ENCODE measurements at regions not wholly inside any gene's neighbourhood (a gene's known extent, or its start where the extent isn't known, plus 50 kb on each side); places are given as distances from the start of the nearest gene placed in this dataset.

- POLR2A ChIA-PET = no interaction called here
- no peak for DNase-seq
- H3K27ac Mint-ChIP-seq = no peak overlapping the region
- H3K9me3 Mint-ChIP-seq = peaks cover 6% of the 10 kb centered on the region
- CTCF ChIA-PET = no interaction called here
- no peaks in the 10 kb centered on the region for H3K36me3 Mint-ChIP-seq (ENCODE audit: low read depth)
- no peak overlapping the region for H3K4me3 Mint-ChIP-seq
- no peaks in the 10 kb centered on the region for H3K27me3 Mint-ChIP-seq
- H3K4me1 Mint-ChIP-seq = no peaks in the 10 kb centered on the region
Measured at GRCh38 chr10:36519909-36520308, 605.5 kb upstream of the ANKRD30A start.

- no peak for DNase-seq
- CTCF ChIA-PET = no interaction called here
- H3K27me3 Mint-ChIP-seq = no peaks in the 10 kb centered on the region
- peaks cover 8% of the 10 kb centered on the region for H3K9me3 Mint-ChIP-seq
- H3K27ac Mint-ChIP-seq = no peak overlapping the region
- H3K36me3 Mint-ChIP-seq (ENCODE audit: low read depth) = no peaks in the 10 kb centered on the region
- no peak overlapping the region for H3K4me3 Mint-ChIP-seq
- POLR2A ChIA-PET = no interaction called here
- no peaks in the 10 kb centered on the region for H3K4me1 Mint-ChIP-seq
Measured at GRCh38 chr10:36516281-36516680, 609.1 kb upstream of the ANKRD30A start.

DNA sequence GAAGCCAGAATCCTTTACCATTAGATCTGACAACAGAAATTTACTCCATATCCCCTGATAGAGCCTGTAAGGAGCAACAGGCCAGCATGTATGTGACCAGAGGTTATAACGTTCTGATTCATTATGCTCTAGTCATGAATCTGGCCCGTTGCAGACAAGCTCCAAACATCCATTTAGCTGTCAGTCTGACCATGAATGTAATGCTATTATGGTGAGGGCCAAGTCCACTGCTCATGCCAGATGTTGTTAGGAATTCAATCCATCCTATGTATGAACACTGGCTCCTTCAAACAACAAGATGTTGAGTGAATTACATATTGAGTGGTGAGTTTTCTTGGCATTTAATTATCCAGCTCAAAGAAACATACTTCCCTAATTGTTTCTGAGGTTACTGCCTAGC, 610.1 kb upstream of the ANKRD30A start:
- ChIA-PET POLR2A (no interaction called here), CTCF (no interaction called here)
- Mint-ChIP-seq H3K4me3 (no peak overlapping the region), H3K9me3 (peaks cover 8% of the 10 kb centered on the region), H3K27ac (no peak overlapping the region), H3K4me1 (no peaks in the 10 kb centered on the region), H3K27me3 (no peaks in the 10 kb centered on the region), H3K36me3 (ENCODE audit: low read depth) (no peaks in the 10 kb centered on the region)
- DNase-seq = no peak

- DNase-seq = no peak
- no peaks in the 10 kb centered on the region for H3K4me1 Mint-ChIP-seq
- no peak overlapping the region for H3K27ac Mint-ChIP-seq
- H3K4me3 Mint-ChIP-seq = no peak overlapping the region
- peaks cover 9% of the 10 kb centered on the region for H3K9me3 Mint-ChIP-seq
- POLR2A ChIA-PET = no interaction called here
- CTCF ChIA-PET = no interaction called here
- H3K36me3 Mint-ChIP-seq (ENCODE audit: low read depth) = no peaks in the 10 kb centered on the region
- H3K27me3 Mint-ChIP-seq = no peaks in the 10 kb centered on the region
Measured at GRCh38 chr10:36507715-36508114, 617.7 kb upstream of the ANKRD30A start.

DNA sequence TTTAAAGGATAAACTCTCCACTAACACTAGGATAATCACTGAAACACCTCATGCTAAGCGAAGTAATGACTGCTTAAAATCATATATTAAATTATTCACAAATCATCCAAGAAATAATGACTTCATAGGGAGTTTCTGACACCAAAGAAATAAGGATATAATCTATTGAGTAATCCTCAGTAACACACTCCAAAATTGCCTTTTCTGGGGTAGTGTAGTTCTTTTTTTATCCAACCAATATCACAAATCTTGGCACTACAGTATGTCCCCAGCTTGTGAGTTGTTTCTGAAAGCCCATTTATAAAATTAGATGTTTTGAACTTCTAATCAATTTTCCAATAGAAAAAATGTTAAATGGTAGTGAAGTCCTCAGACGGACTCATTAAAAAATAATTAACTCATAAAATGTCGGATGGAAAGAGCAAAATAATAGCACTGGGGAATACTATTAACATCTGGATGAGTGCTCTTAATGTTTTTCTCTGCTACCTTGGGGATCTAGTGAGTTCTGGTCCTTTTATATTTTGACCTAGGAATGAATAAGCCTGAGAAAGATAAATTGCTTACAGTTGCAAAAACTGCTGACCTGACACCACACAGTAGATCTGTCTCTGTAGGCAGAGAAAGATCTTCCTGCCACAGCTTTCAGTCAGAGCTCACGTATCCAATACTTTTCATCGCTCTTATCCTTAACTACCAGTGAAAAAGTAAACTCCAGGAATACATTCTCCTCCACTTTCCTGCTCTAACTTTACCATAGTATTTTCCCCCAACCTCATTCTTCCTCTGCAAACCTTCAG, 618.5 kb upstream of the ANKRD30A start:
- H3K4me3 Mint-ChIP-seq = no peak overlapping the region
- no peaks in the 10 kb centered on the region for H3K36me3 Mint-ChIP-seq (ENCODE audit: low read depth)
- no peaks in the 10 kb centered on the region for H3K4me1 Mint-ChIP-seq
- POLR2A ChIA-PET = no interaction called here
- CTCF ChIA-PET = no interaction called here
- no peaks in the 10 kb centered on the region for H3K27me3 Mint-ChIP-seq
- H3K9me3 Mint-ChIP-seq = peaks cover 7% of the 10 kb centered on the region
- no peak for DNase-seq
- no peak overlapping the region for H3K27ac Mint-ChIP-seq

- no peak for DNase-seq
- H3K4me3 Mint-ChIP-seq = no peak overlapping the region
- CTCF ChIA-PET = no interaction called here
- no peak overlapping the region for H3K27ac Mint-ChIP-seq
- H3K27me3 Mint-ChIP-seq = no peaks in the 10 kb centered on the region
- H3K9me3 Mint-ChIP-seq = peaks cover 7% of the 10 kb centered on the region
- no peaks in the 10 kb centered on the region for H3K36me3 Mint-ChIP-seq (ENCODE audit: low read depth)
- POLR2A ChIA-PET = no interaction called here
- H3K4me1 Mint-ChIP-seq = no peaks in the 10 kb centered on the region
Measured at GRCh38 chr10:36506261-36506660, 619.1 kb upstream of the ANKRD30A start.

DNA sequence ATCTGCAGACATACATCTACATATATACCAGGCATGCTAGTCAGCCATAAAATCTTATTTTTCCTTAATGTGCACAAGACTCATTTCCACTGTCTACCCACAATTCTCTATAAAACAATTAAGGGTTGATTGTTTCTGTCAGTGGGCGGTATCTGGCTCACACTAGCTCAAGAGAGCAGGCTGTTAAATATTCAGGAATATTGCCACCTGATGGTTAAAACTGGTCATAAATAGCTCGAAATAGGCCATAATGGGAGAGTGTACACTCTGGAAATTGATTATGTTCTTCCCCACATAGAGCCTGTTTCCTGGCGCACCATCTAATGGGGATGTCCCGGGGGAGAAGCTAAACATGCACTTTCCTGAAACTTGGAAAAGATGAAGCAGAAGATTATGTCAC, 620.6 kb upstream of the ANKRD30A start:
- H3K4me3 Mint-ChIP-seq = no peak overlapping the region
- H3K27me3 Mint-ChIP-seq = no peaks in the 10 kb centered on the region
- H3K4me1 Mint-ChIP-seq = no peaks in the 10 kb centered on the region
- ChIA-PET CTCF (no interaction called here), POLR2A (no interaction called here)
- H3K36me3 Mint-ChIP-seq (ENCODE audit: low read depth) = no peaks in the 10 kb centered on the region
- no peak for DNase-seq
- H3K27ac Mint-ChIP-seq = no peak overlapping the region
- H3K9me3 Mint-ChIP-seq = peaks cover 7% of the 10 kb centered on the region

DNA sequence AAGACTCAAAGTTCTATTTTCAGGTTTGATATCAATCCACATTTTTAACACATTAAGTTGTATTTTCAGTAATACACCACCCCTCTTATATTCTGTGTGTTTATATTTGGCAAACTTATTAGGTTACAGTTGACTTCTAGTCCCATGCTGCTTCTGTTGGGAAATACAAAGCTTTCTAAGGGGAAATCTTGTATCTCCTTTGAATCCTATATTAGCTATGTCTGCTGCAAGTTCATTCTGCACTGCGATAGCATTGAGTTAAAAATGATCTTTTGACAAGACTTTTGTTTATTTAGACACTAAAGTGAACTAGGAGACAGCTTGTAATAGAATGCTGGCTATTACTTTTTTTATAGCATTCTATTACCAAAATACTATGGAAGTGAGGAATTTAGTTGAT, 625.1 kb upstream of the ANKRD30A start:
- H3K27me3 Mint-ChIP-seq = no peaks in the 10 kb centered on the region
- no peak for DNase-seq
- no peaks in the 10 kb centered on the region for H3K36me3 Mint-ChIP-seq (ENCODE audit: low read depth)
- H3K4me1 Mint-ChIP-seq = no peaks in the 10 kb centered on the region
- ChIA-PET CTCF (no interaction called here), POLR2A (no interaction called here)
- no peak overlapping the region for H3K4me3 Mint-ChIP-seq
- H3K9me3 Mint-ChIP-seq = peaks cover 12% of the 10 kb centered on the region
- no peak overlapping the region for H3K27ac Mint-ChIP-seq

DNA sequence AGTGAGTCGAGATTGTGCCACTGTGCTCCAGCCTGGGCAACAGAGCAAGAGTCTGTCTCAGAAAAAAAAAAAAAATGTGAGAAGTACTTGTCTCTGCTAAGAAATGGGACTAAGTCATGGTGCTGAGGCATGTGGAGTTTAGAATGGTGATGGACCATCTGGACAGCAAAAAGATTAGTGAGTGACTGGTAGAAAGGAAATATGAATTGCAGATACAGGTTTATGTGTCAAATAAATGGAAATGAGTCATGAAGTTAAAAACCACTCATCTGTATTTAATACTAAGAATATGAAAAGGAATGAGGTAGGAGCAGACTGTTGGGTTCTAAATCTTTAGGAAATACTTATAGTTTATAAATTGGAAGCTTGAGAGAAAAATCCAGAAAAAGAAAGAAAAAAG, 625.7 kb upstream of the ANKRD30A start:
- POLR2A ChIA-PET = no interaction called here
- H3K27ac Mint-ChIP-seq = no peak overlapping the region
- no peaks in the 10 kb centered on the region for H3K27me3 Mint-ChIP-seq
- H3K36me3 Mint-ChIP-seq (ENCODE audit: low read depth) = no peaks in the 10 kb centered on the region
- H3K4me3 Mint-ChIP-seq = no peak overlapping the region
- H3K4me1 Mint-ChIP-seq = no peaks in the 10 kb centered on the region
- DNase-seq = no peak
- CTCF ChIA-PET = no interaction called here
- peaks cover 12% of the 10 kb centered on the region for H3K9me3 Mint-ChIP-seq

DNA sequence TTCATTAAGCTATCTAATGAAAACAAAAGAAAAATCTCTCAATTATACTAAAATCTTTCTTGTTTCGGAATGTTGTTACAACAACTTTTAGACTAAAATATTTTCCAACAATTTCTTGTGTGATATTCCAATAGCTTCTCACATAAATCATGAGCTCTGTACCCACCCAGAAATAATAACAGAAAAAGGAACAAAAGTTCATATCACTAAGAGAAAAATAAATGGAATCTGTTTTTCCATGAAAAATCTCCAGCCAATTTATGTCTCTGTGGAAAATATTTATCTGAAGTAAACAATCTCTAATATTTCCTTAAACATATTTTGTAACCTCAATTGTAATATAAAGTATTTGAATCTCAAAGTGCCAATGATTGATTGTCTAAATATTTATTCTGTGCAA, 628.6 kb upstream of the ANKRD30A start:
- no peak for DNase-seq
- POLR2A ChIA-PET = no interaction called here
- Mint-ChIP-seq H3K27ac (no peak overlapping the region), H3K27me3 (no peaks in the 10 kb centered on the region), H3K4me3 (no peak overlapping the region), H3K9me3 (peaks cover 14% of the 10 kb centered on the region), H3K36me3 (ENCODE audit: low read depth) (no peaks in the 10 kb centered on the region), H3K4me1 (no peaks in the 10 kb centered on the region)
- CTCF ChIA-PET = no interaction called here

GRCh38 chr10:36494371-36494770, 631.0 kb upstream of the ANKRD30A start:
- CTCF ChIA-PET = no interaction called here

GRCh38 chr10:36493516-36493880, 631.9 kb upstream of the ANKRD30A start:
- ChIA-PET POLR2A (no interaction called here), CTCF (interaction anchor here (0.7 kb wide), 1 partner anchor 767 kb away, joined by 3 read pairs; no protein-coding TSS in a partner anchor)
- Mint-ChIP-seq H3K4me3 (no peak overlapping the region), H3K36me3 (ENCODE audit: low read depth) (no peaks in the 10 kb centered on the region), H3K27ac (no peak overlapping the region), H3K27me3 (no peaks in the 10 kb centered on the region), H3K4me1 (no peaks in the 10 kb centered on the region), H3K9me3 (peaks cover 6% of the 10 kb centered on the region)
- DNase-seq = no peak

More at GRCh38 chr10:36494371-36494770, 631.0 kb upstream of the ANKRD30A start:
- POLR2A ChIA-PET = no interaction called here
- H3K27me3 Mint-ChIP-seq = no peaks in the 10 kb centered on the region
- no peak for DNase-seq
- H3K4me3 Mint-ChIP-seq = no peak overlapping the region
- H3K27ac Mint-ChIP-seq = no peak overlapping the region
- peaks cover 11% of the 10 kb centered on the region for H3K9me3 Mint-ChIP-seq
- no peaks in the 10 kb centered on the region for H3K4me1 Mint-ChIP-seq
- no peaks in the 10 kb centered on the region for H3K36me3 Mint-ChIP-seq (ENCODE audit: low read depth)

- no peak overlapping the region for H3K4me3 Mint-ChIP-seq
- POLR2A ChIA-PET = no interaction called here
- H3K36me3 Mint-ChIP-seq (ENCODE audit: low read depth) = no peaks in the 10 kb centered on the region
- no peak overlapping the region for H3K27ac Mint-ChIP-seq
- no peak for DNase-seq
- H3K9me3 Mint-ChIP-seq = peaks cover 7% of the 10 kb centered on the region
- H3K27me3 Mint-ChIP-seq = no peaks in the 10 kb centered on the region
- no peaks in the 10 kb centered on the region for H3K4me1 Mint-ChIP-seq
- CTCF ChIA-PET = interaction anchor here (0.7 kb wide), 1 partner anchor 767 kb away, joined by 3 read pairs; no protein-coding TSS in a partner anchor
Measured at GRCh38 chr10:36492590-36493515, 632.5 kb upstream of the ANKRD30A start.

Data from activated CD4-positive, alpha-beta T cell treated with anti-CD3 and anti-CD28 coated beads, Interleukin-2, amount 10 ng/mL, durations not matched to agents 7 days and 5 days (primary cell).